HepG2 (cell line): ENCODE measurements at regions not wholly inside any gene's neighbourhood (a gene's known extent, or its start where the extent isn't known, plus 50 kb on each side); places are given as distances from the start of the nearest gene placed in this dataset.
A peak's percentile ranks its signal among the peaks of the same experiment; 100 is the strongest.

ENCODE experiments used
- ATF1 ChIP-seq: IDR thresholded peaks from 2 replicates; pipeline ENCODE4 v1.6.1; 2016; ENCODE audit warnings: mild to moderate bottlenecking, control low read depth
- IRF2 ChIP-seq: IDR thresholded peaks from 2 replicates; pipeline ENCODE4 v1.6.1; 2018; ENCODE audit warnings: missing genetic modification reagents, missing compliant biosample characterization
- KDM5B ChIP-seq: sonication (generic); formaldehyde crosslinking; IDR thresholded peaks from 2 replicates; pipeline ENCODE4 v1.4.0; 2020; ENCODE audit warnings: missing genetic modification reagents, mild to moderate bottlenecking, borderline replicate concordance
- MBNL3 ChIP-seq: fragments of 250-450 bp; sonication (Bioruptor Pico); conservative IDR thresholded peaks from 2 replicates; pipeline ENCODE4 v1.8.0; 2022; ENCODE audit warnings: mild to moderate bottlenecking, inconsistent platforms
- NFAT5 ChIP-seq: sonication (generic); formaldehyde crosslinking; IDR thresholded peaks from 2 replicates; pipeline ENCODE4 v1.4.0; 2020; ENCODE audit warnings: missing genetic modification reagents
- SETDB1 ChIP-seq: sonication (generic); formaldehyde crosslinking; IDR thresholded peaks from 2 replicates; pipeline ENCODE4 v1.5.1; 2020; ENCODE audit warnings: missing genetic modification reagents, mild to moderate bottlenecking, borderline replicate concordance
- SNAPC4 ChIP-seq: sonication (generic); formaldehyde crosslinking; IDR thresholded peaks from 2 replicates; pipeline ENCODE4 v1.4.0; 2020; ENCODE audit warnings: mild to moderate bottlenecking, missing genetic modification reagents
- SSRP1 ChIP-seq: IDR thresholded peaks from 2 replicates; pipeline ENCODE4 v1.6.1; 2016; ENCODE audit warnings: control low read depth
- THAP11 ChIP-seq: IDR thresholded peaks from 2 replicates; pipeline ENCODE4 v1.6.1; 2016; ENCODE audit warnings: missing biosample characterization, missing genetic modification reagents
- TMF1 ChIP-seq: sonication (generic); formaldehyde crosslinking; IDR thresholded peaks from 2 replicates; pipeline ENCODE4 v1.8.1; 2022; ENCODE audit warnings: low read depth, missing genetic modification reagents
- ZBTB7A ChIP-seq: sonication (generic); formaldehyde crosslinking; IDR thresholded peaks from 2 replicates; pipeline ENCODE4 v1.8.0; 2022; ENCODE audit warnings: mild to moderate bottlenecking, missing genetic modification reagents
- ZFP36L1 ChIP-seq: sonication (generic); formaldehyde crosslinking; IDR thresholded peaks from 2 replicates; pipeline ENCODE4 v1.8.0; 2022; ENCODE audit warnings: mild to moderate bottlenecking, missing genetic modification reagents, moderate library complexity
- ZNF282 ChIP-seq: fragments of 450-650 bp; IDR thresholded peaks from 2 replicates; pipeline ENCODE4 v1.6.1; 2018; ENCODE audit not compliant: partially characterized antibody
- ZNF740 ChIP-seq: sonication (generic); formaldehyde crosslinking; IDR thresholded peaks from 2 replicates; pipeline ENCODE4 v1.4.0; 2020; ENCODE audit warnings: missing genetic modification reagents

- no peak for TF ChIP-seq NFAT5 (CRISPR knock-in tag)
- TF ChIP-seq ZNF740 (CRISPR knock-in tag): no peak
- TF ChIP-seq IRF2 (CRISPR knock-in tag): 0 out of 2 replicates have a peak, but pooled peaks have one; percentile 43
- no peak for TF ChIP-seq MBNL3 (CRISPR knock-in tag)
- TF ChIP-seq ATF1: no peak; the same call in 1 of the 2 replicates
- TF ChIP-seq KDM5B: no peak
- TF ChIP-seq ZBTB7A (CRISPR knock-in tag): no peak
- TF ChIP-seq ZNF282: no peak
- no peak for TF ChIP-seq SNAPC4 (CRISPR knock-in tag)
- TF ChIP-seq SSRP1: no peak
- TF ChIP-seq THAP11 (CRISPR knock-in tag): peak; percentile 29; the same call in 1 of the 2 replicates
- TF ChIP-seq SETDB1 (CRISPR knock-in tag): no peak
- no peak for TF ChIP-seq TMF1
- TF ChIP-seq ZFP36L1: peak; percentile 57; the same call in 1 of the 2 replicates
Measured at GRCh38 chr2:74751981-74752851, 81.7 kb upstream of the HK2 start (continued).
